KMS-11 (cell line): ENCODE measurements at regions not wholly inside any gene's neighbourhood (a gene's known extent, or its start where the extent isn't known, plus 50 kb on each side); places are given as distances from the start of the nearest gene placed in this dataset.
"Not testable (repeated sequence)": the region's sequence is repeated elsewhere in the genome, so short reads cannot be mapped to it uniquely, and the experiment has no call there.

Experiments
- H2AFZ ChIP-seq: fragments of 200-600 bp; sonication (generic); 2 replicates; pipeline ENCODE4 v1.6.1; 2016; ENCODE audit warnings: antibody characterized with exemption, mixed run types, low read depth
- H3K27ac ChIP-seq: fragments of 200-600 bp; sonication (generic); 2 replicates; pipeline ENCODE4 v1.6.1; 2016; ENCODE audit warnings: mild to moderate bottlenecking, mixed run types
- H3K27me3 ChIP-seq: fragments of 200-600 bp; sonication (generic); 2 replicates; pipeline ENCODE4 v1.6.1; 2017; ENCODE audit warnings: mild to moderate bottlenecking, low read depth, mixed run types, moderate library complexity; ENCODE audit not compliant: insufficient read depth
- H3K36me3 ChIP-seq: fragments of 200-600 bp; sonication (generic); 2 replicates; pipeline ENCODE4 v1.6.1; 2017; ENCODE audit warnings: mild to moderate bottlenecking, mixed run types; ENCODE audit not compliant: insufficient read depth
- H3K4me1 ChIP-seq: fragments of 200-600 bp; sonication (generic); 2 replicates; pipeline ENCODE4 v1.6.1; 2016; ENCODE audit warnings: mild to moderate bottlenecking, low read depth, mixed run types; ENCODE audit not compliant: poor library complexity, severe bottlenecking
- H3K4me2 ChIP-seq: fragments of 200-600 bp; sonication (generic); 2 replicates; pipeline ENCODE4 v1.7.0; 2016; ENCODE audit warnings: mild to moderate bottlenecking, mixed run types
- H3K4me3 ChIP-seq: fragments of 200-600 bp; sonication (generic); IDR thresholded peaks from 2 replicates; pipeline ENCODE4 v1.6.1; 2017; ENCODE audit warnings: low read depth, low read length, mixed read lengths; ENCODE audit not compliant: insufficient read depth
- H3K79me2 ChIP-seq: fragments of 200-600 bp; sonication (generic); 2 replicates; pipeline ENCODE4 v1.6.1; 2016; ENCODE audit warnings: low read depth, mixed run types; ENCODE audit not compliant: insufficient read depth
- H3K9ac ChIP-seq: fragments of 200-600 bp; sonication (generic); 2 replicates; pipeline ENCODE4 v1.6.1; 2016; ENCODE audit warnings: mild to moderate bottlenecking, mixed run types
- H4K20me1 ChIP-seq: fragments of 200-600 bp; sonication (generic); 2 replicates; pipeline ENCODE4 v1.6.1; 2016; ENCODE audit warnings: mild to moderate bottlenecking, mixed run types; ENCODE audit not compliant: insufficient read depth
- CTCF ChIP-seq: fragments of 200-600 bp; sonication (generic); conservative IDR thresholded peaks from 2 replicates; pipeline ENCODE4 v1.6.1; 2017; ENCODE audit warnings: low read depth, mild to moderate bottlenecking, antibody characterized with exemption, low read length, moderate library complexity, mixed read lengths

GRCh38 chr16:82271636-82272035 is 101.6 kb upstream of the MPHOSPH6 start:
- Histone ChIP-seq H3K4me2 (no peak overlapping the region), H3K79me2 (no peaks in the 10 kb centered on the region), H3K27ac (no peak overlapping the region), H3K4me3 (no peak overlapping the region), H3K27me3 (no peaks in the 10 kb centered on the region), H4K20me1 (no peaks in the 10 kb centered on the region), H3K36me3 (no peaks in the 10 kb centered on the region), H3K4me1 (no peaks in the 10 kb centered on the region), H2AFZ (no peak overlapping the region), H3K9ac (no peak overlapping the region)
- no peak for TF ChIP-seq CTCF

- H3K4me1 ChIP-seq, H3K36me3 ChIP-seq, H3K9ac ChIP-seq, H3K27me3 ChIP-seq, H3K4me2 ChIP-seq, H3K27ac ChIP-seq, H3K4me3 ChIP-seq, H4K20me1 ChIP-seq, H3K79me2 ChIP-seq, H2AFZ ChIP-seq: not testable (repeated sequence)
Measured at GRCh38 chr16:82267675-82268074, 97.7 kb upstream of the MPHOSPH6 start.

GRCh38 chr16:82265809-82266208 is 95.8 kb upstream of the MPHOSPH6 start:
- H3K9ac ChIP-seq = no peak overlapping the region
- H3K4me3 ChIP-seq = no peak overlapping the region
- H3K36me3 ChIP-seq = no peaks in the 10 kb centered on the region
- H3K4me1 ChIP-seq = no peaks in the 10 kb centered on the region
- no peak overlapping the region for H3K27ac ChIP-seq
- no peak overlapping the region for H3K4me2 ChIP-seq
- H3K27me3 ChIP-seq = no peaks in the 10 kb centered on the region
- no peaks in the 10 kb centered on the region for H3K79me2 ChIP-seq
- no peak for TF ChIP-seq CTCF
- H2AFZ ChIP-seq = no peak overlapping the region
- no peaks in the 10 kb centered on the region for H4K20me1 ChIP-seq

- Histone ChIP-seq H3K4me1 (no peaks in the 10 kb centered on the region), H4K20me1 (no peaks in the 10 kb centered on the region), H3K27ac (no peak overlapping the region), H3K36me3 (no peaks in the 10 kb centered on the region), H3K4me3 (no peak overlapping the region), H3K27me3 (no peaks in the 10 kb centered on the region), H3K9ac (no peak overlapping the region), H3K4me2 (no peak overlapping the region), H3K79me2 (no peaks in the 10 kb centered on the region), H2AFZ (no peak overlapping the region)
- TF ChIP-seq CTCF = no peak
Measured at GRCh38 chr16:82264756-82265155, 94.7 kb upstream of the MPHOSPH6 start.

- H3K79me2 ChIP-seq = no peaks in the 10 kb centered on the region
- H3K9ac ChIP-seq = no peak overlapping the region
- H3K4me1 ChIP-seq = no peaks in the 10 kb centered on the region
- no peak overlapping the region for H3K4me3 ChIP-seq
- H2AFZ ChIP-seq = no peak overlapping the region
- no peaks in the 10 kb centered on the region for H3K27me3 ChIP-seq
- H3K36me3 ChIP-seq = no peaks in the 10 kb centered on the region
- H4K20me1 ChIP-seq = no peaks in the 10 kb centered on the region
- no peak overlapping the region for H3K27ac ChIP-seq
- H3K4me2 ChIP-seq = no peak overlapping the region
- TF ChIP-seq CTCF = peak; percentile 99
Measured at GRCh38 chr16:82263521-82264143, 93.6 kb upstream of the MPHOSPH6 start.
